HG02798 (cell line): ENCODE measurements at regions not wholly inside any gene's neighbourhood (a gene's known extent, or its start where the extent isn't known, plus 50 kb on each side); places are given as distances from the start of the nearest gene placed in this dataset.
A peak's percentile ranks its signal among the peaks of the same experiment; 100 is the strongest.

Experiments
- ATAC-seq: cut with Tn5 transposase; IDR thresholded peaks from one replicate; pipeline ENCODE4 v1.9.1; 2021; ENCODE audit warnings: mild to moderate bottlenecking; ENCODE audit not compliant: unreplicated experiment, poor library complexity

GRCh38 chr6:6804843-6805615, 216.5 kb downstream of the LY86 start:
- no peak for ATAC-seq

GRCh38 chr6:6806844-6807518, 218.5 kb downstream of the LY86 start:
- no peak for ATAC-seq

- ATAC-seq: no peak
Measured at GRCh38 chr6:6808343-6808742, 219.8 kb downstream of the LY86 start.

GRCh38 chr6:6808915-6809314, 220.4 kb downstream of the LY86 start:
- no peak for ATAC-seq

GRCh38 chr6:6810727-6811126, 222.2 kb downstream of the LY86 start:
- peak; percentile 71 for ATAC-seq

- peak; percentile 11 for ATAC-seq
Measured at GRCh38 chr6:6811128-6812009, 222.8 kb downstream of the LY86 start.

- no peak for ATAC-seq
Measured at GRCh38 chr6:6812427-6812826, 223.9 kb downstream of the LY86 start.

- ATAC-seq: no peak
Measured at GRCh38 chr6:6815732-6816131, 227.2 kb downstream of the LY86 start.

GRCh38 chr6:6816716-6817115, 228.2 kb downstream of the LY86 start:
- peak; percentile 42 for ATAC-seq

GRCh38 chr6:6818078-6818639, 229.6 kb downstream of the LY86 start:
- no peak for ATAC-seq

GRCh38 chr6:6820641-6821238, 232.2 kb downstream of the LY86 start:
- ATAC-seq: no peak

GRCh38 chr6:6821639-6822261, 233.2 kb downstream of the LY86 start:
- no peak for ATAC-seq

- ATAC-seq: no peak
Measured at GRCh38 chr6:6823030-6823429, 234.5 kb downstream of the LY86 start.

GRCh38 chr6:6823568-6824224, 235.2 kb downstream of the LY86 start:
- ATAC-seq: no peak

- ATAC-seq: no peak
Measured at GRCh38 chr6:6824381-6824780, 235.9 kb downstream of the LY86 start.

- ATAC-seq: no peak
Measured at GRCh38 chr6:6825193-6825784, 236.8 kb downstream of the LY86 start.

GRCh38 chr6:6826095-6826901, 237.8 kb downstream of the LY86 start:
- peak; percentile 78 for ATAC-seq

GRCh38 chr6:6826961-6827360, 238.4 kb downstream of the LY86 start:
- ATAC-seq: no peak
